Body of pancreas (tissue), 4 donors: ENCODE measurements at regions not wholly inside any gene's neighbourhood (a gene's known extent, or its start where the extent isn't known, plus 50 kb on each side); places are given as distances from the start of the nearest gene placed in this dataset.

Experiments used
- CTCF ChIP-seq, 7 experiments: fragments of 450-650 bp in 4 of 7; fragments of 200-600 bp in 3 of 7; sonication (generic) in 3 of 7; IDR thresholded peaks; one replicate each; pipeline ENCODE4 v1.5.1; 2016 to 2019; ENCODE audit warnings: antibody characterized with exemption in 7 of 7
- POLR2A ChIP-seq, 3 donors: fragments of 450-650 bp; IDR thresholded peaks; one replicate each; pipeline ENCODE4 v1.6.1; 2016; ENCODE audit warnings: antibody characterized with exemption in 3 of 3, mild to moderate bottlenecking in 2 of 3

- no peak for TF ChIP-seq CTCF (IDR thresholded peaks at IDR 0.05)
- TF ChIP-seq POLR2A (IDR thresholded peaks at IDR 0.05), result no peak
Observed at GRCh38 chr18:66395671-66396218, 208.1 kb downstream of the CDH19 start.
